COLO829 (cell line): ENCODE measurements at regions not wholly inside any gene's neighbourhood (a gene's known extent, or its start where the extent isn't known, plus 50 kb on each side); places are given as distances from the start of the nearest gene placed in this dataset.

Experiments used
- DNase-seq: peaks from one replicate; pipeline ENCODE4 v3.0.0; 2012; ENCODE audit warnings: low spot score

DNA sequence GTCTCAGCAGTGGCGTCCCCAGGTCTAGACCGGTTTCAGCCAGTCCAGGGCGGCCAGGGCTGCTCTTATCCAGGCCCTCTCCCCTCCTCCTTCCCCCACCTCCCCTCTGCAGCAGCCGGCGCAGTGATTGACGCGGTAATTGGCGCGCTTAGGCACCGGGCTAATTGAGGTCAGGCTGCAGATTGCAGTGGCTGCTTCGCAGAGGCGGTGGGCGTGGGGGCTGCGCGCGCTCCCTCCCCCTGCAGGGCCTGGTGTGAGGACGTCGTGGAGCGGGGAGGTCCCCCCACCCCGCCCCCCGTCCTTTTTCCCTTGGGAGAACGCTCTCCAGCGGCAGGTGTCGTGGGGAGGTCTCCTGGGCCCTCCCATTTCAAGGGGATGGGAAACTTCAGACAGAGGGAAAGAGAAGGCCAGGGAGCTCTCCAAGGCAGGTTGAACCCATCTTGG, 70.4 kb upstream of the BLCAP start:
- DNase-seq, result no peak

- no peak for DNase-seq
Measured at GRCh38 chr20:37596890-37597536, 69.3 kb upstream of the BLCAP start.

GRCh38 chr20:37596168-37596567, 68.5 kb upstream of the BLCAP start:
- DNase-seq, result no peak

- DNase-seq, result no peak
Measured at GRCh38 chr20:37593710-37594109, 66.0 kb upstream of the BLCAP start.

- no peak for DNase-seq
Measured at GRCh38 chr20:37590938-37591490, 63.3 kb upstream of the BLCAP start.

DNA sequence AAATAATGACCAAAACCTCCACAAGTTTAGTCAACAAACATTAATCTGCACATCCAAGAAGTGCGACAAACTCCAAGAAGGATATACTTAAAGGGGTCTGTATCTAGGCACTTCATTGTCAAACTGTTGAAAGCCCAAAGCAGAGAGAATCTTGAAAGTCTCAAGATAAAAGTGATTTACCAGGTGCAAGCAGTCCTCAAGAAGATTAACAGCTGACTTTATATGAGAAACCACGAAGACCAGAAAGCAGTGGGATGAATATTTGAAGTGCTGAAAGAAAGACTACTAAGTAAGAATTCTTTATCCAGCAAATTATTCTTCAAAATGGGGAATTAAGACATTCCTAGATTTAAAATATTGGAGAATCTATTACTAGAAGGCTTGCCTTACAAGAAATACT, 58.4 kb upstream of the BLCAP start:
- DNase-seq, result no peak

DNA sequence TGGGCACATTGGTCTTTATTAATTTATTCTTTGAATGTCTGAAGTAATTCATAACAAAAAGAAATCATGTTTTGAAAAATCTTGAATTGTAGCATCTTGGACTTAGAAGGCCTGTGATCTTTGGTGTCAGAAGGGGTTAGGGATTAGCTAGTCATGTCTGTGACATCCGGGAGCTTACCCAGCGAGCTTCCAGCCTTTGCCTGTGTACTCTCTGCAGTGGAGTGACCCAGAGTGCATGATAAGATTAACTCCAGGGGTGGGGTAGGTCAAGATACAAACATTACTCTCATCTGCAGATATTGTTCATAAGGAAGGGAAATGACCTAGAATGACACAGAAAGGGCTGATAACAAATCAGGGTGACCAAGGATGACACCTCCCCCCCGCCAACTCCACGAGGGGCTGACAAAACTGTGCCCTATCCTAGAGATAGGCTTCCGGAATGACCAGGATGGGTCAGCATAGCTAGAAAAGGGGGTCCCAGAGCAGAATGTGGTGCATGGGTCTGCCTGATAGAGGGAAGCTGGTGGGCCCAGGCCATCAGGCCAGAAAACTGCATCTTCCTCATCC, 56.6 kb upstream of the BLCAP start:
- no peak for DNase-seq

DNA sequence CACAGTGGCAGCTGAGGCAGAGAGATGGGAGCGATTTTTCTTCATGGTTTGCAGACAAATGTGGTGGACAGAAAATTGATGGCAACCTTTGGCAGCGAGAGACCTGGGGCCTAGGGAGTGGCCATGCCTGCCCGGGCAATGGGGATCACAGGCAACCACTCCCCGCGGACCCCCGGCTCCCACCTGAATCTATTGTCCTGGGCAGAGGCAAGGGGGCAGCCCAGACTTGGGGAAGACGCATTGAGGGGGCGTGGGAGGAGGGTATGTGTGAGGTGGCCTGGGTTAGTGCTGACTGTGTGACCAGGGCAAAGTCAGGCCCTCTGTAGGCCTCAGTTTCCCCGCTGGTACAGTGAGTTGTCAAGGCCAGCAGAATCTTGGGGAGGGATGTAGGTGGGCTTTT, 53.6 kb upstream of the BLCAP start:
- DNase-seq, result no peak

DNA sequence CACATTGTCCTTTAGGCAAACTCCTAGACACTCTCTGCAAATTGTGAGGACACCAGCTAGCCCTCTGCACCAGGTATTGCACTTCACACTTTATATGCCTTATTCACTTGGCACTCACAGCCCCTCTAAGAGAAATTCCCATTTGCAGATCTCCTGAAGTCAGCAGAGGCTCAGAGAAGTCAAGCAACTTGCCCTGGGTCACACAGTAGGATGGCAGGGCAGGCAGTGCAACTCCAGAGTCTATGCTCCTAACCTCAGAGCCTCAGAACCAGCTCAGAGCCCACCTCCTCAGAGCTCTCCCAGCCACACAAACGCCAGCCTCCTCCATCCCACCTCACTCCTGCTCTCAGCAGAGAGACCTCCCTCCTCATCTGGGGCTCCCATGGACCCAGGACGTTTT, 52.4 kb upstream of the BLCAP start:
- no peak for DNase-seq

- DNase-seq, result no peak
Measured at GRCh38 chr20:37579106-37579505, 51.4 kb upstream of the BLCAP start.

GRCh38 chr20:37577981-37578380, 50.3 kb upstream of the BLCAP start:
- no peak for DNase-seq
